K562 (cell line): ENCODE measurements at regions not wholly inside any gene's neighbourhood (a gene's known extent, or its start where the extent isn't known, plus 50 kb on each side); places are given as distances from the start of the nearest gene placed in this dataset.

Experiments
- ATAC-seq: fragments of 200-7000 bp; cut with Tn5 transposase; 3 replicates; pipeline ENCODE4 v1.9.1; 2020; ENCODE audit warnings: moderate library complexity
- BruUV-seq: library from RNA; stranded (reverse); fragments of 400-500 nt; replicated peaks from 2 replicates; lab custom pipeline; 2021; lab: Mats Ljungman, UMichigan
- CTCF ChIA-PET: fragments of 300-600 bp; formaldehyde crosslinking; extraction: SDS; loops from one replicate; lab custom pipeline; 2021; ENCODE audit warnings: low intra/inter-chr PET ratio; lab: Yijun Ruan, JAX
- POLR2A ChIA-PET: fragments of 300-600, 350-650 bp; sonication (Branson Sonifier 250); formaldehyde crosslinking; extraction: SDS; loops from one replicate; lab custom pipeline; 2021; ENCODE audit warnings: antibody characterized with exemption, inconsistent platforms; lab: Yijun Ruan, JAX
- DNase-seq, 4 experiments: peaks; one replicate each; pipeline versions ENCODE4 v3.0.0 to v3.0.0-alpha.2; 2011 to 2018; ENCODE audit warnings: low spot score in 3 of 4, mixed read lengths in 3 of 4; ENCODE audit errors: extremely low read depth in 1 of 4
- FAIRE-seq: peaks from 2 replicates; lab custom pipeline; 2011; peaks lifted over from hg19 to GRCh38; lab: Jason Lieb, UNC
- H2AFZ ChIP-seq: 2 replicates; pipeline ENCODE4 v1.6.0; 2011; ENCODE audit warnings: low read depth, low read length, control low read depth, inconsistent platforms
- H3K27ac ChIP-seq: fragments of 200-600 bp; 3 replicates; pipeline ENCODE4 v1.8.0; 2011; ENCODE audit warnings: low read depth, mild to moderate bottlenecking, control low read depth, inconsistent platforms, low read length, moderate library complexity, mixed read lengths; ENCODE audit errors: extremely low read depth
- H3K27me3 ChIP-seq, 2 experiments: fragments of 300-600 bp in 1 of 2; 2 replicates in 1 of 2; 3 replicates in 1 of 2; pipeline versions ENCODE4 v1.6.0 to v1.8.0; 2011; ENCODE audit warnings: inconsistent platforms in 2 of 2, low read length in 2 of 2, mild to moderate bottlenecking in 1 of 2, mixed read lengths in 1 of 2, moderate library complexity in 1 of 2; ENCODE audit not compliant: control insufficient read depth in 2 of 2, insufficient read depth in 2 of 2
- H3K36me3 ChIP-seq: fragments of 300-600 bp; 3 replicates; pipeline ENCODE4 v1.8.0; 2011; ENCODE audit warnings: mild to moderate bottlenecking, low read length, inconsistent platforms; ENCODE audit not compliant: control insufficient read depth, insufficient read depth
- H3K4me1 ChIP-seq, 2 experiments: fragments of 200-600 bp in 1 of 2; replicated peaks in 1 of 2; 2 replicates in 1 of 2; 3 replicates in 1 of 2; pipeline versions ENCODE4 v1.5.1 to v1.8.0; 2011; ENCODE audit warnings: inconsistent platforms in 2 of 2, low read length in 2 of 2, mild to moderate bottlenecking in 1 of 2, mixed read lengths in 1 of 2, moderate library complexity in 1 of 2; ENCODE audit not compliant: control insufficient read depth in 2 of 2, insufficient read depth in 2 of 2
- H3K4me2 ChIP-seq: 2 replicates; pipeline ENCODE4 v1.6.1; 2011; ENCODE audit warnings: low read length, control low read depth, inconsistent platforms, mixed read lengths; ENCODE audit not compliant: insufficient read depth
- H3K4me3 ChIP-seq: fragments of 200-600 bp; sonication (generic), shearing (Covaris generic); 2 replicates; pipeline ENCODE4 v1.5.1; 2016; ENCODE audit warnings: control low read depth, inconsistent platforms
- H3K79me2 ChIP-seq: fragments of 200-600 bp; 3 replicates; pipeline ENCODE4 v1.8.0; 2011; ENCODE audit warnings: low read length, inconsistent platforms; ENCODE audit not compliant: control insufficient read depth, insufficient read depth
- H3K9ac ChIP-seq, 2 experiments: 2 replicates each; pipeline versions ENCODE4 v1.6.0 to v1.6.1; 2011; ENCODE audit warnings: low read depth in 2 of 2, low read length in 2 of 2, control low read depth in 1 of 2, inconsistent platforms in 1 of 2, mild to moderate bottlenecking in 1 of 2, mixed read lengths in 1 of 2; ENCODE audit not compliant: insufficient read depth in 1 of 2
- H3K9me1 ChIP-seq: one replicate; pipeline ENCODE4 v1.6.0; 2011; ENCODE audit warnings: inconsistent platforms, mild to moderate bottlenecking, low read length, moderate library complexity; ENCODE audit not compliant: control insufficient read depth, insufficient read depth
- H3K9me3 ChIP-seq: replicated peaks from 2 replicates; pipeline ENCODE4 v1.5.1; 2011; ENCODE audit warnings: low read depth, low read length, inconsistent platforms; ENCODE audit not compliant: control insufficient read depth, insufficient read depth
- H4K20me1 ChIP-seq: replicated peaks from 2 replicates; pipeline ENCODE4 v1.6.1; 2011; ENCODE audit warnings: low read length, inconsistent platforms, mixed read lengths; ENCODE audit not compliant: control insufficient read depth, insufficient read depth
- CCAR2 ChIP-seq: fragments of 200-400 bp; formaldehyde crosslinking; IDR thresholded peaks from 2 replicates; pipeline ENCODE4 v1.6.1; 2017; ENCODE audit warnings: mild to moderate bottlenecking, low read depth, low read length
- CTBP1 ChIP-seq: fragments of 450-650 bp; IDR thresholded peaks from 2 replicates; pipeline ENCODE4 v1.6.1; 2016; ENCODE audit warnings: borderline replicate concordance
- FOXK2 ChIP-seq, 2 experiments: fragments of 450-650 bp; IDR thresholded peaks in 1 of 2; conservative IDR thresholded peaks in 1 of 2; 2 replicates each; pipeline ENCODE4 v1.6.1; 2016; ENCODE audit warnings: low read depth in 2 of 2, mild to moderate bottlenecking in 1 of 2
- NELFE ChIP-seq: IDR thresholded peaks from 2 replicates; pipeline ENCODE4 v1.6.1; 2011; ENCODE audit warnings: mild to moderate bottlenecking; ENCODE audit not compliant: insufficient read depth, insufficient read length
- PYGO2 ChIP-seq: fragments of 450-650 bp; IDR thresholded peaks from 2 replicates; pipeline ENCODE4 v1.6.1; 2016; ENCODE audit warnings: mild to moderate bottlenecking, missing genetic modification characterization, moderate library complexity, missing compliant biosample characterization
- SAFB2 ChIP-seq: fragments of 200-400 bp; formaldehyde crosslinking; IDR thresholded peaks from 2 replicates; pipeline ENCODE4 v1.6.1; 2018; ENCODE audit warnings: borderline replicate concordance, low read length, low read depth, moderate library complexity; ENCODE audit not compliant: severe bottlenecking
- U2AF1 ChIP-seq: fragments of 200-400 bp; formaldehyde crosslinking; optimal IDR thresholded peaks from 2 replicates; pipeline ENCODE3; 2017; ENCODE audit warnings: mild to moderate bottlenecking, low read depth, low read length, moderate library complexity
- ZNF717 ChIP-seq: fragments of 250-450 bp; sonication (Bioruptor Pico); IDR thresholded peaks from 2 replicates; pipeline ENCODE4 v1.5.0; 2021
- WGBS: fragments of 100-300 bp; shearing (Covaris generic); methylation state at CpG from one replicate; pipeline ENCODE4 v1.1.6; 2016; ENCODE audit warnings: low coverage, mixed read lengths; ENCODE audit not compliant: insufficient coverage; ENCODE audit errors: missing lambda C conversion rate; 5-methylcytosine and 5-hydroxymethylcytosine counted together
- in situ Hi-C: fragments of 300-500 bp; cut with MboI; formaldehyde crosslinking; loops from 4 replicates; pipeline ENCODE4 v1.15.0; 2018; ENCODE audit warnings: inconsistent platforms, mixed read lengths
- intact Hi-C: fragments of 100-400 bp; cut with micrococcal nuclease; formaldehyde crosslinking; loops from 2 replicates; pipeline ENCODE4 v1.14.2; 2022
- TF ChIP-seq, protein P1 (sequence below): fragments of 450-650 bp; formaldehyde crosslinking; conservative IDR thresholded peaks from 2 replicates; pipeline ENCODE4 v1.4.0; 2022; ENCODE audit warnings: mild to moderate bottlenecking, missing genetic modification characterization

DNA sequence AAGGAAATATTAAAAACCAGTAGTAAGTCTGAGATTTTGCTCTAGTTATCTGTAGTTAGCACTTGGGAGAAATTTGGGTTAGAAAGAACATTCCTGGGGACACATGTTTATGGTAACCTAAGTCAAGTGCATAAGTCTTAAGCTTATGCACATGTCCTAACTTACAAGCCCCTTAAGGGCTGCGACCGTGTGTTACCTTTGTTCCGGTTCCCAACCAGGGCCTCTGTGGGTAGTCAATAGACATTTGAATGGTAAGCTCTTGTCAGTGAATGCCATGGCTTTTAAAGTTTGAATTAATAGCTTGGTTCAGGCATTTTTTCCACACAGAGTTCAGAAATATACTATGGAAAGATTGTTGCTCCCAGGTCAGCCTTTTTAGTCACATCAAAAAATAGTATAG, 64.7 kb upstream of the CWC22 start (continued):
- TF ChIP-seq CCAR2 (no peak), FOXK2 (conservative IDR thresholded peaks at IDR 0.05 in 1 of 2, IDR thresholded peaks at IDR 0.05 in 1 of 2; ENCODE audit: low read depth in 2 of 2) (no peak), ZNF717 (CRISPR knock-in tag) (no peak)
- TF ChIP-seq, protein P1, sequence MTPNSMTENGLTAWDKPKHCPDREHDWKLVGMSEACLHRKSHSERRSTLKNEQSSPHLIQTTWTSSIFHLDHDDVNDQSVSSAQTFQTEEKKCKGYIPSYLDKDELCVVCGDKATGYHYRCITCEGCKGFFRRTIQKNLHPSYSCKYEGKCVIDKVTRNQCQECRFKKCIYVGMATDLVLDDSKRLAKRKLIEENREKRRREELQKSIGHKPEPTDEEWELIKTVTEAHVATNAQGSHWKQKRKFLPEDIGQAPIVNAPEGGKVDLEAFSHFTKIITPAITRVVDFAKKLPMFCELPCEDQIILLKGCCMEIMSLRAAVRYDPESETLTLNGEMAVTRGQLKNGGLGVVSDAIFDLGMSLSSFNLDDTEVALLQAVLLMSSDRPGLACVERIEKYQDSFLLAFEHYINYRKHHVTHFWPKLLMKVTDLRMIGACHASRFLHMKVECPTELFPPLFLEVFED (CRISPR knock-in tag): no peak
- TF ChIP-seq, all 486 proteins: peak for 0

DNA sequence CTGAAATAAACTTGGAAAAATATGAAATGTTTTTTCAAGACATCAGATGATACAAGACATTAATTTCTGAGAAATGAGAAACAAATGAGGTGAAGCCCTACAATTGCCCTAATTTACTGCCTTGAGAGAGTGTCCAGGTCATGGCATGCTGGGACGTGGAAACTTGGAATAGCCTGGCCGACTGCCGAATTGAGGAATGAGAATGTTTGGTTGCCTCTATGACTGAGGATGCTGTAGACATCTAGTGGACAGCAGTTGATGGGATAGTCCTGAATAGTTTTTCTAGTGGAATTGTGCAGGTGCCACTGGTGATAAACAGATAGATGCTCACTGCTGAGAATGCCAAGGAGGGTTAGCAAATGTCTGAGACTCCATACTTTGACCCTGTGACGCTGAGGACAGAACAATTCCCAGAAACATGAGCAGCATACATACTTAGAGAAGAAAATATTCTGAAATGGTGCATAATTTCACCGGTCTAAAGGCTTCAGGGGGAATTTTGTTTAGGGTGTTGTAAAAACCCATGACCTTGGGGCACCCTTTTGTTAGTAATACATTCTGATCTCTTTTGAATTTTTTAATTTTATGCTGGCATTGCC, 56.5 kb upstream of the CWC22 start:
- no TSS peak for BruUV-seq
- H3K27me3 ChIP-seq: peaks cover 4 to 10% of the 10 kb centered on the region in 2 experiments; a peak in 2 of 5 replicates
- TF ChIP-seq PYGO2 (no peak), NELFE (no peak), SAFB2 (no peak), CTBP1 (no peak), U2AF1 (no peak)
- TF ChIP-seq, all 486 proteins: peak for 0
- in situ Hi-C loops (no loop called here), intact Hi-C loops (no loop called here)
- FAIRE-seq: no peak
- Histone ChIP-seq H3K9me1 (no peaks in the 10 kb centered on the region), H3K27ac (no peak overlapping the region), H3K36me3 (no peaks in the 10 kb centered on the region), H3K4me1 (no peaks in the 10 kb centered on the region), H3K9me3 (no peaks in the 10 kb centered on the region), H4K20me1 (no peaks in the 10 kb centered on the region), H3K4me2 (no peak overlapping the region), H3K9ac (no peak overlapping the region), H3K79me2 (no peaks in the 10 kb centered on the region), H2AFZ (no peak overlapping the region), H3K4me3 (no peak overlapping the region)
- DNase-seq: no peak
- POLR2A ChIA-PET: no interaction called here
- CTCF ChIA-PET: no interaction called here
- WGBS: 2% methylated on average over 5 of the region's 5 CpGs
- ATAC-seq: no peak
